Activated CD4-positive, alpha-beta T cell treated with anti-CD3 and anti-CD28 coated beads for 24 hours (primary cell): ENCODE measurements at regions not wholly inside any gene's neighbourhood (a gene's known extent, or its start where the extent isn't known, plus 50 kb on each side); places are given as distances from the start of the nearest gene placed in this dataset.
"Not testable (repeated sequence)": the region's sequence is repeated elsewhere in the genome, so short reads cannot be mapped to it uniquely, and the experiment has no call there.

ENCODE experiments used
- DNase-seq, 2 donors: peaks; one replicate each; pipeline ENCODE4 v3.0.0-alpha.2; 2020; ENCODE audit warnings: low read depth in 2 of 2

GRCh38 chr6:91213229-91213901, 626.5 kb upstream of the MAP3K7 start:
- no peak for DNase-seq

DNA sequence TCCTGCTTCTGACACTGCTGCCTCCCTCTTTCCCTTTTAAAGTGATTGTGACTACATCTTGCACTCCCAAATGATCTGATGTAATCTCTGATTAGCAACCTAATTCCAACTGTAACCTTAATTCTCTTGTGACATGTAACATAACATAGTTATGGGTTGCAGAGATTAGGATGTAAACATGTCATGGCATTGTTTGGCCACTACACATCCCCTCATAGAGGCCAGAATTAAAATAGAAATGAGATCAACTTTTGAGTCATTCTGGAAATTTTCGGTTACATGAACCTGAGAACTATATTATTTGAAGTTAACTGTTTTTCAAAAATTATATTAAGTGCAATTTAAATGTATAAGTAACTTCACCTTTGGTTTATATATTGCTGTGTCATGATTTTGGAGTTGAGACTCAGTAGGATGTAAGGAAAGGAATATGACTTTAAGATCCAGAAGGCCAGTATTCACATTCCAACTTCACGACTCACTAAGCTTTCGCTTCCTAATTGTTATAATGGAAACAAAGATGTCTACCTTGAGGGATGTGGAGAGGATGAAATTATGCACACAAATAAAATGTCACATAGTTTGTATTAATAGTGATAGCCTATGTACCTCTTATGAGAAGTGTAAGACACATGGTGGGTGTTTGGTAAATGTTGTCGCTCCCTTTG, 611.9 kb upstream of the MAP3K7 start:
- no peak for DNase-seq

- no peak for DNase-seq
These were observed 609.9 kb upstream of the MAP3K7 start for GRCh38 chr6:91196729-91197128.

- DNase-seq = no peak
These were observed 606.6 kb upstream of the MAP3K7 start for GRCh38 chr6:91193446-91193845.

GRCh38 chr6:91190041-91190440, 603.2 kb upstream of the MAP3K7 start:
- DNase-seq = not testable (repeated sequence)

DNA sequence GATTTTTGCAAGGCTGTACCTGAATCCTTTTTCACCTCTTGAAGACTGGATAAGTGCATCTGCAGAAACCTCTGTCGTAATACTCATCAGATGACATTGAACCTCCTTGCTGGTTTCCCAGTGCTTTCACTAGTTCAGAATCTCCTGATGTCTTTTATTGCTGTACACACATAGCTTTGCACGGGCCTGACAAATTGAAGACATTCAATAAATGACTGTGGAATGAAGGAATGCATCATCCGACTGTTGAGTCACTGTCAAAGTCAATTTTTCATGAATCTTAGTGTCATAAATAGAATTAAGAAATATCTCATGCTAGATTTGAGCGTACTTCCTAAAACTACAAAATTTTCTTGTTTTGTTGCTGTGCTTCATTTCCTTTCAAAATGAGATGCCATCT, 598.2 kb upstream of the MAP3K7 start:
- no peak for DNase-seq

- no peak for DNase-seq
These were observed 594.5 kb upstream of the MAP3K7 start for GRCh38 chr6:91181416-91181815.

GRCh38 chr6:91173651-91174050, 586.8 kb upstream of the MAP3K7 start:
- no peak for DNase-seq

- no peak for DNase-seq
These were observed 586.3 kb upstream of the MAP3K7 start for GRCh38 chr6:91173186-91173585.

DNA sequence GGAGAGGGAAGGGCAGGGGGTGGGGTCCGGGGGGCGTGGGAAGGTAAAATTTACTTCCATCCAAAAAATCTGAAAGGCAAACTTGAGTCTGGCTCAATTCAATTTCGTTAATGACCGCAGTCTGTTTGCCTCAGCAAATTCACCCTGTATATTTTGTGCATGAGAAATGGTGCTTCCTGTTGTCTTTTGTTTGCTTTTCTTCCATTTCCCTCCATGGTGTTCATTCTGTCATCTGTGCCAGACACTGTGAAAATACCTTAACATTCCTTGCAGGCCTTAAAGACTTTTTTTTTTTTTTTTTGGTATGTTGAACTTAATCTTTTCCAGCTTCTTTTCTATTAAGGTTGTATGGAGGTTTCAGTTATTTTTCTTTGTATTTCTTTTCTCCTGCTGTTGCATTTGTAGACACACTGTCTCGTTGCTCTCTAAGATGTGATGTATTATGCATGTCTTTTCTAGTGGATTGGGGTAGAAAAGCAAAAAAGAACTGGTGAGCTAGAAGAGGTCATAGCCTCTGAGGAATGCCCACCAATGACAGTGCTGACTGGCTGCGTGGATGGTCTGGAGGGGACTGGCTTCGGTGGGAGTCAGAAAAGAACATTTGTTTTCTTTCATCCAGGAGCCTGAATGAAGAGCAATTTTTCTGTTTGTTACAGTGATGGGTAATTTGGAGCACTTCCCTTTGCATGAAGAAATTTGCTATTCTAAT, 585.0 kb upstream of the MAP3K7 start:
- no peak for DNase-seq

DNA sequence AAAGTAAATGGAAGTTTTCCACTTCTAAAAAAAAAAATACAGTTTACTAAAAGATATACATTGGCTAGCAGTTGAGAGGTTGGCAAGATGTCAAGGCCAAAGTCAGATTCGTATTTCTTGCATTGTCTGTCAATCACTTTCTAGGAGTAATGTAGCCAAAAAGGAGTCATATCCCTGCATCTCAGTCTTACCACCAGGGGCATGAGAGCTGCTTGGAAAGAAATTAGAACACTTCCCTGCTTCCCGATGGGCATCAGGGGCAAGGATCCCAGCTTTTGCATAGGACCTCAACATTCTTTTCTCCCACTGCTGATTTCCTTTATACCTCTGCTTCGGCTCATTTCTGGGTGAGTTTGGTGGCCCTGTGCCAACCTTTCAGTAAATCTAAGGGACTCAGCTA, 581.0 kb upstream of the MAP3K7 start:
- no peak for DNase-seq

GRCh38 chr6:91166271-91167046, 579.6 kb upstream of the MAP3K7 start:
- DNase-seq = no peak

DNA sequence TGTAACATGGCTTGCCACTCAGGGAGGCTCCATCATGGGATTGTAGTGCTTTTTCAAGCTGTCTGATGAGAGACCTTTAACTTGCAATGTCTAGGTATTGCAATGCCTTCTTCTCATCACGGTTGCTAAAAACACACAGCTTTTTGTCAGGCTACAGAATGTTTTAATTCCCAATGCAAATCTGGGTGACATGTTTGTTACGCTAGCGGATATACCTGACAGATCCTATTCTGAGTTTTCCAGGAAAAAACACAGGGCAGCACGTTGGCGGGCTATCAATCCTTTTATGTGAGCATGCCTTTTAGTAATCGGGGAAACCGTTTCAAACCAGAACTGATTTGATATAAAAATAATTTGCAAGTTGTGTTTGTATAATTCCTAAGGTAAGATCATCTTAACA, 577.2 kb upstream of the MAP3K7 start:
- no peak for DNase-seq

GRCh38 chr6:91161246-91161645, 574.4 kb upstream of the MAP3K7 start:
- DNase-seq = no peak

DNA sequence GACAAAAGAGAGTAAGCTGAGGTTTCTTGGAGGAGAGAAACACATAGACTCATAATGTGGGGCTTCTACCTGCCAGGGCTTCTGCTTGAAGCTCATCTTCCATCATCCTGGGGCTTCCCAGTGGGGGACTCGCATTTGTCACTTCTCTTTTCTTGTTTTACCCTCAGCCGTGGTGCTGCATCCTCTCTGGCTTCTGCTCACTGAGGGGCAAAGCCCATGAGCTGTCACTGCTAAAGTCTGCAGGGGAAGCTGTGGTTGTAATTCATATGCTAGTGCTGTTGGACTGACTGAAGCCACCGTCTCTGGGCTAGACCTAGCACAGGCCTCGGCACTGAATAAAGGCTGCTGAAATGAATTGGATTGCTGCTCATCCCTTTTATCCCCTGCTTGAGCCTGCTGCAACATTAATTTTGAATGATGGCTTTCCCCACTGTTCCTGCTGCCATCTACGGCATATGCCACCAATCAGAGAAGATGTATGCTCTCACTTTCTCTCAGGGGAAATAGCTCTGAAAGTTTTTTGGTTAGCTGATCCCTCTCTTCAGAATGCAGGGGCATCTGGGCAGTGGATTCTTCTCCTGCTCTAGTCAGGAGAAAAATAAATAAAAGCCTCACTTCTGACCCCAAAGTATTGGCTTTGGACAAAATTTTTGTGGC, 568.4 kb upstream of the MAP3K7 start:
- DNase-seq = no peak

DNA sequence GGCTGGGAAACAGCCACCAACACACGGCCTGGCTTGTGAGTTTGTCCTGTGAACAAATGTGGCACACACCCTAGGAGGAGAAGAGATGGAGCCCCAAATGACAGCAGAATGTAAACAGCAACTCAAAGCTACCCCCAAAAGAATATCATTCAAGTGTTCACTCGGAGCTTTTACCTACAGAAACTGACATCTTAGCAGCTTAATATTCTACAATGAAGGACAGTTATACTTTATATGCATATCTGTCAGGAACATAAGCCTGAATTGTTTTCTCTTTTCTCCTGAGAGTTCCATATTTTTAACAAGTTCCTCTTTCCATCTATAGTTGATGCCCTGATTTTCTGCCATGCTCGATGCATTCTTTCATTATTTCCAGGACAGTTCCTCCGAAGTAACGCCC, 566.0 kb upstream of the MAP3K7 start:
- DNase-seq = no peak

DNA sequence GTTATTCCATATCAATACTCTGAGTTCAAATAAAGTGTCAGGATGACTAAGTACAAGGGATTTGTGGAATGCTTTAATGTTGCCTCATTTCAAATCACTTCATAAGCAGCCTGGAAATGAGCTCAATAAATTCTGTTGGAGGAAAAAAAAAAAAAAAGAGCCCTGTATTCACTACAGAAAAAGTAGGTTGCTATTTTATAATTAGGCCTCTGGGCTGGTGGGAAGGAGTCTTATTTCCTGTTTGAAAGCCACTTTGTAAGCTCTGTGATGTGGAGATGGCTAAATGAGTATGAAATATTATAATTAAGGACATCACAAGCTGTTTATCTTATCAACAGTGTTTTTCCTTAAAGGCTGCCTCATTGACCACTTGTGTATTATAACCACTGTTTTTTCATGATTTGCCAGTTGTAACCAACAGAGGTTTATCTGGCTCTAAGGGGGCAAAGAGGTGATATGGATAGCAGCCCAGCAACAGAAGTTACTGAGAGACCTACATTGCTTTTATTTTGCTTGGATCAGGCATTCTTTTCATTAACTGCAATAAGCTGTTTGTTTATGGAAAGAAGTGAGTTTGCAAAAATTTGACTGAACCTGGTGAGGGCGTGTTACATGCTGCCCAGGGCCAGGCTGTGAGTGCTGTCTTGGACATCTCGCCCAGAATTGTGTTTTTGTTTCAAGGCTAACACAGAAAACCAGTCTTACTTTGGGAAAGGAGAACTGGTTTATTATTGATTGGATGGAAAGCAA, 563.3 kb upstream of the MAP3K7 start:
- no peak for DNase-seq

GRCh38 chr6:91149246-91149955, 562.5 kb upstream of the MAP3K7 start:
- no peak for DNase-seq

DNA sequence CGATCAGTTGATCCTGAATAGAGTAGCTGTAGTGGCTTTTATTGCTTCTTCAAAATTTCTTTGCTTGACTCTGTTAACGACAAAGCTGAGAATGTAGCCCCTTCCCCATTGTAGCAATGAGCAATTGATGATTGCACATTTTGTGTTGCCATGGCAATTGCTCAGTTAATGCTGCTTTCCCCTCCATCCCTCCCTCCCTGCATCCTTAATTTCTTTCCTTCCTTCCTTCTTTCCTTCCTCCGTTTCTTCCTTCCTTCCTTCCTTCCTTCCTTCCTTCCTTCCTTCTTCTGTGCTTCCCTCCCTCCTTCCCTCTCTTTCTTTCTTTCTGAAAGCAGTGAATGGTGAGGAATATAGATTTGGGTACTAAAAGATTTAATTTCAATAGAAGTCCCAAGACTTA, 557.3 kb upstream of the MAP3K7 start:
- no peak for DNase-seq

GRCh38 chr6:91142154-91142553, 555.3 kb upstream of the MAP3K7 start:
- no peak for DNase-seq
